MM.1S (cell line): ENCODE measurements at regions not wholly inside any gene's neighbourhood (a gene's known extent, or its start where the extent isn't known, plus 50 kb on each side); places are given as distances from the start of the nearest gene placed in this dataset.

Source experiments
- EZH2 ChIP-seq: fragments of 300-600 bp; sonication (generic); optimal IDR thresholded peaks from 2 replicates; pipeline ENCODE3; 2017; ENCODE audit warnings: low read depth, mild to moderate bottlenecking, antibody characterized with exemption, low read length, mixed read lengths
- TF ChIP-seq, protein P1 (sequence below): fragments of 300-600 bp; sonication (generic); IDR thresholded peaks from 2 replicates; pipeline ENCODE4 v1.5.1; 2016; ENCODE audit warnings: antibody characterized with exemption, low read length, mixed read lengths

DNA sequence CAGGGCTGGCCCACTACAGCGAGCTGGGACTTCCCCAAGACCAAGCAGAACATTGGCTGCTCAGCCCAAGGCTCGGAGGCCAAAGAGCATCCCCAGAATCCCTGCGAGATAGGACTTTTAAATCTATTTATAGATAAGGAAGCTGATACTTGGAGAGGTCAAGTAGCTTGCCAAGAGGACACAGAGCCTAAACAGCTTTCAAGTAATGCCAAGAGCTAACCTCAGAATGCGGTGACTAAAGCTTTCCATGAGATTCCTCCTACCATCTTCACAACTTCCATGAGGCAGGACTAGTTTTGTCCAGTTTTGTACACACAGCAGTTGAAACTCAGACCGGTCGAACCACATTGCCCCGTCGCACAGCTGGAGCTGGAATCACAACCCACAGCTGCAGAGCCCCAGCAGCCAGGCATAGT, 168.1 kb upstream of the TOP1 start:
- TF ChIP-seq EZH2 = no peak
- TF ChIP-seq, protein P1, sequence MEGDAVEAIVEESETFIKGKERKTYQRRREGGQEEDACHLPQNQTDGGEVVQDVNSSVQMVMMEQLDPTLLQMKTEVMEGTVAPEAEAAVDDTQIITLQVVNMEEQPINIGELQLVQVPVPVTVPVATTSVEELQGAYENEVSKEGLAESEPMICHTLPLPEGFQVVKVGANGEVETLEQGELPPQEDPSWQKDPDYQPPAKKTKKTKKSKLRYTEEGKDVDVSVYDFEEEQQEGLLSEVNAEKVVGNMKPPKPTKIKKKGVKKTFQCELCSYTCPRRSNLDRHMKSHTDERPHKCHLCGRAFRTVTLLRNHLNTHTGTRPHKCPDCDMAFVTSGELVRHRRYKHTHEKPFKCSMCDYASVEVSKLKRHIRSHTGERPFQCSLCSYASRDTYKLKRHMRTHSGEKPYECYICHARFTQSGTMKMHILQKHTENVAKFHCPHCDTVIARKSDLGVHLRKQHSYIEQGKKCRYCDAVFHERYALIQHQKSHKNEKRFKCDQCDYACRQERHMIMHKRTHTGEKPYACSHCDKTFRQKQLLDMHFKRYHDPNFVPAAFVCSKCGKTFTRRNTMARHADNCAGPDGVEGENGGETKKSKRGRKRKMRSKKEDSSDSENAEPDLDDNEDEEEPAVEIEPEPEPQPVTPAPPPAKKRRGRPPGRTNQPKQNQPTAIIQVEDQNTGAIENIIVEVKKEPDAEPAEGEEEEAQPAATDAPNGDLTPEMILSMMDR = no peak
